Activated CD4-positive, alpha-beta T cell treated with anti-CD3 and anti-CD28 coated beads, Interleukin-2, amount 10 ng/mL, durations not matched to agents 24 days and 14 days (primary cell): ENCODE measurements at regions not wholly inside any gene's neighbourhood (a gene's known extent, or its start where the extent isn't known, plus 50 kb on each side); places are given as distances from the start of the nearest gene placed in this dataset.

Experiments used
- DNase-seq: peaks from one replicate; pipeline ENCODE4 v3.0.0; 2022
- H3K27ac Mint-ChIP-seq: one replicate; pipeline ENCODE4 v1.8.0; 2022; ENCODE audit warnings: mild to moderate bottlenecking, mixed read lengths
- H3K27me3 Mint-ChIP-seq: one replicate; pipeline ENCODE4 v1.8.0; 2022; ENCODE audit warnings: mixed read lengths
- H3K36me3 Mint-ChIP-seq: one replicate; pipeline ENCODE4 v1.8.0; 2022; ENCODE audit warnings: low read depth, mild to moderate bottlenecking, mixed read lengths
- H3K4me1 Mint-ChIP-seq: one replicate; pipeline ENCODE4 v1.8.0; 2021; ENCODE audit warnings: mixed read lengths
- H3K4me3 Mint-ChIP-seq: one replicate; pipeline ENCODE4 v1.8.0; 2022; ENCODE audit warnings: mild to moderate bottlenecking, moderate library complexity, mixed read lengths
- H3K9me3 Mint-ChIP-seq: one replicate; pipeline ENCODE4 v1.8.0; 2021; ENCODE audit warnings: mixed read lengths
- intact Hi-C: fragments of 100-400 bp; cut with micrococcal nuclease; formaldehyde crosslinking; loops from one replicate; pipeline ENCODE4 v1.15.1; 2023

GRCh38 chr9:80426992-80427391 lies 855.2 kb downstream of the TLE4 start:
- intact Hi-C loops = no loop called here
- Mint-ChIP-seq H3K36me3 (no peaks in the 10 kb centered on the region), H3K27me3 (no peaks in the 10 kb centered on the region), H3K9me3 (peaks cover 7% of the 10 kb centered on the region), H3K4me3 (no peak overlapping the region), H3K27ac (no peak overlapping the region), H3K4me1 (no peaks in the 10 kb centered on the region)
- no peak for DNase-seq

GRCh38 chr9:80417211-80417773 lies 845.5 kb downstream of the TLE4 start:
- intact Hi-C loops = no loop called here

GRCh38 chr9:80410106-80410505 lies 838.3 kb downstream of the TLE4 start:
- intact Hi-C loops = no loop called here
- Mint-ChIP-seq H3K4me3 (no peak overlapping the region), H3K4me1 (no peaks in the 10 kb centered on the region), H3K36me3 (no peaks in the 10 kb centered on the region), H3K27me3 (no peaks in the 10 kb centered on the region), H3K27ac (no peak overlapping the region), H3K9me3 (no peaks in the 10 kb centered on the region)
- no peak for DNase-seq

More at GRCh38 chr9:80417211-80417773, 845.5 kb downstream of the TLE4 start:
- Mint-ChIP-seq H3K9me3 (peaks cover 27% of the 10 kb centered on the region), H3K36me3 (no peaks in the 10 kb centered on the region), H3K4me1 (no peaks in the 10 kb centered on the region), H3K27ac (no peak overlapping the region), H3K27me3 (no peaks in the 10 kb centered on the region), H3K4me3 (no peak overlapping the region)
- DNase-seq = no peak

GRCh38 chr9:80407220-80407619 lies 835.5 kb downstream of the TLE4 start:
- Mint-ChIP-seq H3K4me3 (no peak overlapping the region), H3K27ac (no peak overlapping the region), H3K27me3 (no peaks in the 10 kb centered on the region), H3K4me1 (no peaks in the 10 kb centered on the region), H3K9me3 (no peaks in the 10 kb centered on the region), H3K36me3 (no peaks in the 10 kb centered on the region)
- intact Hi-C loops = no loop called here
- DNase-seq = no peak

GRCh38 chr9:80401243-80401642 lies 829.5 kb downstream of the TLE4 start:
- Mint-ChIP-seq H3K4me1 (no peaks in the 10 kb centered on the region), H3K9me3 (no peaks in the 10 kb centered on the region), H3K27ac (no peak overlapping the region), H3K4me3 (no peak overlapping the region), H3K36me3 (no peaks in the 10 kb centered on the region), H3K27me3 (no peaks in the 10 kb centered on the region)
- intact Hi-C loops = no loop called here
- DNase-seq = no peak

- Mint-ChIP-seq H3K27me3 (no peaks in the 10 kb centered on the region), H3K4me1 (no peaks in the 10 kb centered on the region)
These were observed 829.0 kb downstream of the TLE4 start for GRCh38 chr9:80400624-80401230.

GRCh38 chr9:80399606-80400005 lies 827.8 kb downstream of the TLE4 start:
- no peaks in the 10 kb centered on the region for H3K27me3 Mint-ChIP-seq
- H3K36me3 Mint-ChIP-seq = no peaks in the 10 kb centered on the region
- no peaks in the 10 kb centered on the region for H3K4me1 Mint-ChIP-seq
- H3K9me3 Mint-ChIP-seq = no peaks in the 10 kb centered on the region
- intact Hi-C loops = no loop called here
- DNase-seq = no peak
- no peak overlapping the region for H3K27ac Mint-ChIP-seq
- H3K4me3 Mint-ChIP-seq = no peak overlapping the region

More at GRCh38 chr9:80400624-80401230, 829.0 kb downstream of the TLE4 start:
- intact Hi-C loops = no loop called here
- DNase-seq = no peak
- Mint-ChIP-seq H3K4me3 (no peak overlapping the region), H3K9me3 (no peaks in the 10 kb centered on the region), H3K27ac (no peak overlapping the region), H3K36me3 (no peaks in the 10 kb centered on the region)

GRCh38 chr9:80387828-80388227 lies 816.1 kb downstream of the TLE4 start:
- Mint-ChIP-seq H3K27me3 (no peaks in the 10 kb centered on the region), H3K36me3 (no peaks in the 10 kb centered on the region), H3K9me3 (no peaks in the 10 kb centered on the region), H3K27ac (no peak overlapping the region), H3K4me1 (no peaks in the 10 kb centered on the region), H3K4me3 (no peak overlapping the region)
- no peak for DNase-seq
- intact Hi-C loops = no loop called here

GRCh38 chr9:80385246-80385645 lies 813.5 kb downstream of the TLE4 start:
- DNase-seq = no peak
- no peak overlapping the region for H3K4me3 Mint-ChIP-seq
- H3K36me3 Mint-ChIP-seq = no peaks in the 10 kb centered on the region
- intact Hi-C loops = no loop called here
- H3K9me3 Mint-ChIP-seq = no peaks in the 10 kb centered on the region
- H3K27ac Mint-ChIP-seq = no peak overlapping the region
- H3K4me1 Mint-ChIP-seq = no peaks in the 10 kb centered on the region
- H3K27me3 Mint-ChIP-seq = no peaks in the 10 kb centered on the region

- Mint-ChIP-seq H3K4me3 (no peak overlapping the region), H3K36me3 (no peaks in the 10 kb centered on the region), H3K9me3 (no peaks in the 10 kb centered on the region), H3K27ac (no peak overlapping the region), H3K27me3 (no peaks in the 10 kb centered on the region), H3K4me1 (no peaks in the 10 kb centered on the region)
- no peak for DNase-seq
- intact Hi-C loops = no loop called here
These were observed 811.6 kb downstream of the TLE4 start for GRCh38 chr9:80383331-80383730.

- no peak for DNase-seq
- Mint-ChIP-seq H3K4me3 (no peak overlapping the region), H3K27me3 (no peaks in the 10 kb centered on the region), H3K9me3 (no peaks in the 10 kb centered on the region), H3K36me3 (no peaks in the 10 kb centered on the region), H3K4me1 (no peaks in the 10 kb centered on the region), H3K27ac (no peak overlapping the region)
- intact Hi-C loops = no loop called here
These were observed 810.6 kb downstream of the TLE4 start for GRCh38 chr9:80382211-80382891.

GRCh38 chr9:80380301-80380700 lies 808.5 kb downstream of the TLE4 start:
- no peaks in the 10 kb centered on the region for H3K36me3 Mint-ChIP-seq
- intact Hi-C loops = no loop called here
- DNase-seq = no peak
- no peaks in the 10 kb centered on the region for H3K4me1 Mint-ChIP-seq
- no peaks in the 10 kb centered on the region for H3K27me3 Mint-ChIP-seq
- H3K4me3 Mint-ChIP-seq = no peak overlapping the region
- H3K27ac Mint-ChIP-seq = no peak overlapping the region
- no peaks in the 10 kb centered on the region for H3K9me3 Mint-ChIP-seq

- intact Hi-C loops = no loop called here
- no peak for DNase-seq
- no peaks in the 10 kb centered on the region for H3K36me3 Mint-ChIP-seq
- no peaks in the 10 kb centered on the region for H3K4me1 Mint-ChIP-seq
- no peak overlapping the region for H3K4me3 Mint-ChIP-seq
- H3K27ac Mint-ChIP-seq = no peak overlapping the region
- no peaks in the 10 kb centered on the region for H3K9me3 Mint-ChIP-seq
- H3K27me3 Mint-ChIP-seq = no peaks in the 10 kb centered on the region
These were observed 807.0 kb downstream of the TLE4 start for GRCh38 chr9:80378669-80379293.

GRCh38 chr9:80376180-80376579 lies 804.4 kb downstream of the TLE4 start:
- no peaks in the 10 kb centered on the region for H3K36me3 Mint-ChIP-seq
- no peaks in the 10 kb centered on the region for H3K4me1 Mint-ChIP-seq
- H3K27me3 Mint-ChIP-seq = no peaks in the 10 kb centered on the region
- no peak overlapping the region for H3K27ac Mint-ChIP-seq
- DNase-seq = no peak
- H3K4me3 Mint-ChIP-seq = no peak overlapping the region
- no peaks in the 10 kb centered on the region for H3K9me3 Mint-ChIP-seq
- intact Hi-C loops = no loop called here
